Liver (tissue), 8 donors: ENCODE measurements at regions not wholly inside any gene's neighbourhood (a gene's known extent, or its start where the extent isn't known, plus 50 kb on each side); places are given as distances from the start of the nearest gene placed in this dataset.

Experiments used
- DNase-seq: peaks from one replicate; pipeline ENCODE4 v3.0.0-alpha.2; 2017; ENCODE audit warnings: low spot score
- H3K27ac ChIP-seq, 2 donors: one replicate each; pipeline ENCODE4 v1.7.0; 2013; ENCODE audit warnings: inconsistent platforms in 2 of 2, low read length in 2 of 2, control low read depth in 1 of 2, low read depth in 1 of 2, mild to moderate bottlenecking in 1 of 2
- H3K27me3 ChIP-seq, 4 donors: one replicate each; pipeline versions ENCODE4 v1.6.1 to v1.7.0; 2013; ENCODE audit warnings: low read length in 3 of 4, inconsistent platforms in 1 of 4, mild to moderate bottlenecking in 1 of 4, moderate library complexity in 1 of 4; ENCODE audit not compliant: control insufficient read depth in 4 of 4, insufficient read depth in 4 of 4
- H3K36me3 ChIP-seq, 4 donors: one replicate each; pipeline versions ENCODE4 v1.6.1 to v1.7.0; 2013; ENCODE audit warnings: low read length in 3 of 4, mild to moderate bottlenecking in 3 of 4, low read depth in 1 of 4, moderate library complexity in 1 of 4; ENCODE audit not compliant: control insufficient read depth in 4 of 4, insufficient read depth in 3 of 4
- H3K4me1 ChIP-seq, 4 donors: one replicate each; pipeline versions ENCODE4 v1.6.1 to v1.7.0; 2013; ENCODE audit warnings: low read length in 3 of 4, mild to moderate bottlenecking in 3 of 4, moderate library complexity in 1 of 4; ENCODE audit not compliant: control insufficient read depth in 4 of 4, insufficient read depth in 4 of 4
- H3K4me3 ChIP-seq, 3 donors: one replicate each; pipeline versions ENCODE4 v1.6.1 to v1.7.0; 2013; ENCODE audit warnings: low read length in 3 of 3, control low read depth in 1 of 3, low read depth in 1 of 3, mild to moderate bottlenecking in 1 of 3
- H3K9ac ChIP-seq, 2 donors: one replicate each; pipeline ENCODE4 v1.7.0; 2013; ENCODE audit warnings: low read length in 2 of 2, mild to moderate bottlenecking in 2 of 2, moderate library complexity in 2 of 2, control low read depth in 1 of 2, low read depth in 1 of 2
- H3K9me3 ChIP-seq, 4 donors: one replicate each; pipeline versions ENCODE4 v1.6.1 to v1.7.0; 2013; ENCODE audit warnings: low read length in 3 of 4; ENCODE audit not compliant: control insufficient read depth in 4 of 4
- ATF3 ChIP-seq: IDR thresholded peaks from 2 replicates; pipeline ENCODE4 v1.6.1; 2016; ENCODE audit warnings: antibody characterized with exemption
- CTCF ChIP-seq: fragments of 150-350 bp; IDR thresholded peaks from 2 replicates; pipeline ENCODE4 v1.5.1; 2017; ENCODE audit warnings: improper control_type of control experiment, low read depth, low read length; ENCODE audit not compliant: missing input control
- EGR1 ChIP-seq, 2 donors: IDR thresholded peaks; 2 replicates each; pipeline ENCODE4 v1.6.1; 2016 to 2018; ENCODE audit warnings: antibody characterized with exemption in 2 of 2, low read depth in 2 of 2
- FOXA1 ChIP-seq: IDR thresholded peaks from 2 replicates; pipeline ENCODE4 v1.6.1; 2016; ENCODE audit warnings: antibody characterized with exemption
- FOXA2 ChIP-seq: IDR thresholded peaks from 2 replicates; pipeline ENCODE4 v1.6.1; 2016; ENCODE audit warnings: antibody characterized with exemption
- GABPA ChIP-seq, 2 donors: IDR thresholded peaks in 1 of 2; conservative IDR thresholded peaks in 1 of 2; 2 replicates each; pipeline ENCODE4 v1.6.1; 2016; ENCODE audit warnings: antibody characterized with exemption in 2 of 2, mild to moderate bottlenecking in 1 of 2, moderate library complexity in 1 of 2
- HNF4A ChIP-seq, 2 donors: conservative IDR thresholded peaks; 2 replicates each; pipeline ENCODE4 v1.6.1; 2016; ENCODE audit warnings: antibody characterized with exemption in 2 of 2, mild to moderate bottlenecking in 2 of 2
- HNF4G ChIP-seq: IDR thresholded peaks from 2 replicates; pipeline ENCODE4 v1.6.1; 2016; ENCODE audit warnings: antibody characterized with exemption
- JUND ChIP-seq, 2 donors: IDR thresholded peaks; 2 replicates each; pipeline ENCODE4 v1.6.1; 2016; ENCODE audit warnings: antibody characterized with exemption in 2 of 2
- MAX ChIP-seq: IDR thresholded peaks from 2 replicates; pipeline ENCODE4 v1.6.1; 2016; ENCODE audit warnings: antibody characterized with exemption
- NR2F2 ChIP-seq: IDR thresholded peaks from 2 replicates; pipeline ENCODE4 v1.6.1; 2016; ENCODE audit warnings: antibody characterized with exemption
- RAD21 ChIP-seq, 2 donors: IDR thresholded peaks; 2 replicates each; pipeline ENCODE4 v1.6.1; 2016; ENCODE audit warnings: antibody characterized with exemption in 2 of 2, mild to moderate bottlenecking in 2 of 2
- REST ChIP-seq: IDR thresholded peaks from 2 replicates; pipeline ENCODE4 v1.6.1; 2016; ENCODE audit warnings: antibody characterized with exemption, mild to moderate bottlenecking
- RXRA ChIP-seq, 2 donors: IDR thresholded peaks; 2 replicates each; pipeline ENCODE4 v1.6.1; 2017 to 2018; ENCODE audit warnings: antibody characterized with exemption in 2 of 2, mild to moderate bottlenecking in 1 of 2
- SP1 ChIP-seq: IDR thresholded peaks from 2 replicates; pipeline ENCODE4 v1.6.1; 2018; ENCODE audit warnings: antibody characterized with exemption, mild to moderate bottlenecking
- TAF1 ChIP-seq: conservative IDR thresholded peaks from 2 replicates; pipeline ENCODE4 v1.6.1; 2016; ENCODE audit warnings: antibody characterized with exemption, mild to moderate bottlenecking
- YY1 ChIP-seq: IDR thresholded peaks from 2 replicates; pipeline ENCODE4 v1.6.1; 2016; ENCODE audit warnings: antibody characterized with exemption, mild to moderate bottlenecking
- ZBTB33 ChIP-seq: IDR thresholded peaks from 2 replicates; pipeline ENCODE4 v1.6.1; 2016; ENCODE audit warnings: antibody characterized with exemption
- WGBS: extraction: QIAGEN DNeasy Blood & Tissue Kit; methylation state at CpG from one replicate; pipeline ENCODE4 v1.1.7; 2013; 5-methylcytosine and 5-hydroxymethylcytosine counted together
- donor health status: healthy.
- donor health status: healthy.
- donor health status: healthy.
- donor health status: healthy.
- donor health status: healthy.

GRCh38 chr2:204108781-204109295 lies 172.3 kb downstream of the ICOS start:
- Histone ChIP-seq H3K27ac (no peak overlapping the region), H3K36me3 (no peaks in the 10 kb centered on the region), H3K4me3 (no peak overlapping the region), H3K27me3 (no peaks in the 10 kb centered on the region), H3K4me1 (peaks cover 0 to 4% (median 0%) of the 10 kb centered on the region in 4 donors), H3K9me3 (no peaks in the 10 kb centered on the region), H3K9ac (no peak overlapping the region)
- 68% methylated on average over 9 of the region's 9 CpGs for WGBS
- TF ChIP-seq MAX (no peak), RAD21 (IDR thresholded peaks at IDR 0.05) (no peak), FOXA1 (no peak), ZBTB33 (no peak), ATF3 (no peak), NR2F2 (no peak), RXRA (IDR thresholded peaks at IDR 0.05) (no peak), TAF1 (no peak), CTCF (no peak), YY1 (no peak), EGR1 (IDR thresholded peaks at IDR 0.05; ENCODE audit: low read depth in 2 of 2) (no peak), GABPA (IDR thresholded peaks at IDR 0.05 in 1 of 2, conservative IDR thresholded peaks at IDR 0.05 in 1 of 2) (no peak), JUND (IDR thresholded peaks at IDR 0.05) (no peak), HNF4A (conservative IDR thresholded peaks at IDR 0.05) (no peak)
- no peak for DNase-seq

DNA sequence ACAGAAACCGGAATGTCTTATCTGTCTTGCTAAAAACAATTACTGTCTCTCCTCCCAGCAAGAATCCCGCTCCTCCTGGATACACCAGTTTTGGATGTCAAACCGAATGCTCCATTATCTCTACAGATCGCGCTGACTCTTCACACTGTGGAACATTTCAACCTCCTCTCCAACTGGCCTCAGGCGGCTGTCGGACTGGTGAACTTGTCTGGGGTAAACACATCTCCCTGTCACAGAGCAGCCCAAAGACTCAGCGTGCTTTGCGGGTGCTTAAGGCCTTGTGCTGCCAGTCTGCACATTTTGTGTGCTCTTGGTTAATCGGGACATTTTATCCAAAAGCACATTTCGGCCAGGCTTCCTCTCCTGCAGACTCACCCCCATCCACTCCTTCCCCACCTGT lies 173.1 kb downstream of the ICOS start:
- TF ChIP-seq GABPA (IDR thresholded peaks at IDR 0.05 in 1 of 2, conservative IDR thresholded peaks at IDR 0.05 in 1 of 2) = no peak
- no peak for TF ChIP-seq YY1
- TF ChIP-seq ZBTB33 = no peak
- TF ChIP-seq RXRA (IDR thresholded peaks at IDR 0.05) = no peak
- no peak for TF ChIP-seq SP1
- TF ChIP-seq RAD21 (IDR thresholded peaks at IDR 0.05) = no peak
- no peak for TF ChIP-seq JUND (IDR thresholded peaks at IDR 0.05)
- TF ChIP-seq CTCF = no peak
- no peak for TF ChIP-seq FOXA2
- no peak for TF ChIP-seq REST
- no peak for TF ChIP-seq FOXA1
- TF ChIP-seq NR2F2 = no peak
- TF ChIP-seq HNF4A (conservative IDR thresholded peaks at IDR 0.05) = no peak
- TF ChIP-seq MAX = no peak
- TF ChIP-seq HNF4G = no peak
- Histone ChIP-seq H3K4me3 (no peak overlapping the region), H3K9ac (no peak overlapping the region)

More for the DNA sequence above, 173.1 kb downstream of the ICOS start:
- no peak for DNase-seq
- Histone ChIP-seq H3K4me1 (peaks cover 0 to 4% (median 2%) of the 10 kb centered on the region in 4 donors), H3K27me3 (no peaks in the 10 kb centered on the region), H3K9me3 (no peaks in the 10 kb centered on the region), H3K27ac (peak overlapping the region in 1 of 2 donors; percentile 20), H3K36me3 (no peaks in the 10 kb centered on the region)
- 73% methylated on average over 11 of the region's 11 CpGs for WGBS
